HL-60 (cell line): ENCODE measurements at regions not wholly inside any gene's neighbourhood (a gene's known extent, or its start where the extent isn't known, plus 50 kb on each side); places are given as distances from the start of the nearest gene placed in this dataset.

Source experiments
- DNase-seq, 2 experiments: peaks; one replicate each; pipeline ENCODE4 v3.0.0-alpha.2; 2010 to 2020; ENCODE audit warnings: low read depth in 1 of 2, low spot score in 1 of 2
- H3K27ac ChIP-seq: fragments of 250-450 bp; sonication (Bioruptor Pico); replicated peaks from 2 replicates; pipeline ENCODE4 v1.5.1; 2020; ENCODE audit warnings: mild to moderate bottlenecking, moderate library complexity
- H3K27me3 ChIP-seq: fragments of 250-450 bp; sonication (Bioruptor Pico); 2 replicates; pipeline ENCODE4 v1.5.1; 2021; ENCODE audit warnings: mild to moderate bottlenecking, moderate library complexity; ENCODE audit not compliant: insufficient read depth, poor library complexity, severe bottlenecking
- H3K4me3 ChIP-seq: replicated peaks from 2 replicates; pipeline ENCODE4 v1.5.1; 2011; ENCODE audit warnings: mild to moderate bottlenecking, control low read depth, low read length; ENCODE audit not compliant: insufficient read depth
- CTCF ChIP-seq: IDR thresholded peaks from one replicate; pipeline ENCODE4 v1.5.1; 2011; ENCODE audit warnings: low read length, control low read depth, inconsistent platforms; ENCODE audit not compliant: insufficient read depth
- GABPA ChIP-seq: IDR thresholded peaks from 2 replicates; pipeline ENCODE4 v1.6.1; 2012; ENCODE audit warnings: low read depth
- POLR2AphosphoS5 ChIP-seq: IDR thresholded peaks from 2 replicates; pipeline ENCODE4 v1.6.1; 2012; ENCODE audit warnings: low read depth
- SPI1 ChIP-seq: IDR thresholded peaks from 2 replicates; pipeline ENCODE4 v1.6.1; 2012; ENCODE audit warnings: low read depth, mild to moderate bottlenecking, borderline replicate concordance
- TF ChIP-seq, protein P1 (sequence below): IDR thresholded peaks from 2 replicates; pipeline ENCODE4 v1.6.1; 2012; ENCODE audit warnings: low read depth; ENCODE audit not compliant: insufficient replicate concordance

DNA sequence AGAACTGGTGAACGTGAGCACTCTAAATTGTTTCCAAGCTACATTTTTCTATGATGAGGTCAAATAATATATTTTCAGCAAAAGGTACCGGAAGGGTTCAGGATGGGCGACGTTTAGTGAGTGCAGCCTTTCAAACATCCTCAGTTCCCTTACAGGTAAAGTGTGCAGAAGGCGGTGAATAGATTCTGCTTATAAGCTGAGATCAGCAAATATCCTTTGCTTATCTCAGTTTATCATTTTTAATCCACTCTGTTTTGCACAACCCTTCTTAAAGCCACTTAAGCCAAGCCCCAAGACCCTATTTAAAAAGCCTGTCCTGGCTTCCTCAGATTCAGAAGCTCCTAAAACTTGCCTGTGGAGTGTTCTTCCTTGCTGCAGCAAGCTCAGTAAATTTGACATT, 103.1 kb upstream of the DGKB start:
- TF ChIP-seq POLR2AphosphoS5: no peak
- no peak for TF ChIP-seq SPI1
- no peak overlapping the region for H3K27ac ChIP-seq
- DNase-seq: no peak

DNA sequence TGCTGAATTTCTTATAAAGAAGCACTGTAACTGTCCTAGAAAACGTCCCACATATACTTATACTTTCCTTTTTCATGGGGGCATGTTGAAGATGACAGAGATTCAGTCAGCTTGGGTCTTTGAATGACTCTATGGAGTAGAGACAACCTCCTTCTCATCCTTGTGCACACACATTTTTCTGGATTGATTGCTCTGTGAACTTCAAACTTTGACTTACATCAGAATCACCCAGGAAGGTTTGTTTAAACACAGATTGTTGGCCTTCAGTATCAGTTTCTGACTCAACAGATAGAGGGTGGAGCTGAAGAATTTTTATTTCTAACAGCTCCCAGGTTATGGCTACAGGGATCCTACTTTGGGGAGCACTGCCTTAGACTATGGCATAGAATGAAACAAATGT, 97.6 kb upstream of the DGKB start:
- TF ChIP-seq GABPA: no peak
- TF ChIP-seq CTCF: no peak
- no peak for TF ChIP-seq POLR2AphosphoS5
- TF ChIP-seq, protein P1, sequence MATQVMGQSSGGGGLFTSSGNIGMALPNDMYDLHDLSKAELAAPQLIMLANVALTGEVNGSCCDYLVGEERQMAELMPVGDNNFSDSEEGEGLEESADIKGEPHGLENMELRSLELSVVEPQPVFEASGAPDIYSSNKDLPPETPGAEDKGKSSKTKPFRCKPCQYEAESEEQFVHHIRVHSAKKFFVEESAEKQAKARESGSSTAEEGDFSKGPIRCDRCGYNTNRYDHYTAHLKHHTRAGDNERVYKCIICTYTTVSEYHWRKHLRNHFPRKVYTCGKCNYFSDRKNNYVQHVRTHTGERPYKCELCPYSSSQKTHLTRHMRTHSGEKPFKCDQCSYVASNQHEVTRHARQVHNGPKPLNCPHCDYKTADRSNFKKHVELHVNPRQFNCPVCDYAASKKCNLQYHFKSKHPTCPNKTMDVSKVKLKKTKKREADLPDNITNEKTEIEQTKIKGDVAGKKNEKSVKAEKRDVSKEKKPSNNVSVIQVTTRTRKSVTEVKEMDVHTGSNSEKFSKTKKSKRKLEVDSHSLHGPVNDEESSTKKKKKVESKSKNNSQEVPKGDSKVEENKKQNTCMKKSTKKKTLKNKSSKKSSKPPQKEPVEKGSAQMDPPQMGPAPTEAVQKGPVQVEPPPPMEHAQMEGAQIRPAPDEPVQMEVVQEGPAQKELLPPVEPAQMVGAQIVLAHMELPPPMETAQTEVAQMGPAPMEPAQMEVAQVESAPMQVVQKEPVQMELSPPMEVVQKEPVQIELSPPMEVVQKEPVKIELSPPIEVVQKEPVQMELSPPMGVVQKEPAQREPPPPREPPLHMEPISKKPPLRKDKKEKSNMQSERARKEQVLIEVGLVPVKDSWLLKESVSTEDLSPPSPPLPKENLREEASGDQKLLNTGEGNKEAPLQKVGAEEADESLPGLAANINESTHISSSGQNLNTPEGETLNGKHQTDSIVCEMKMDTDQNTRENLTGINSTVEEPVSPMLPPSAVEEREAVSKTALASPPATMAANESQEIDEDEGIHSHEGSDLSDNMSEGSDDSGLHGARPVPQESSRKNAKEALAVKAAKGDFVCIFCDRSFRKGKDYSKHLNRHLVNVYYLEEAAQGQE: no peak
- no peak for TF ChIP-seq SPI1
- H3K27me3 ChIP-seq: no peaks in the 10 kb centered on the region
- H3K4me3 ChIP-seq: no peak overlapping the region
- H3K27ac ChIP-seq: peak overlapping the region; percentile 55; the same call in 1 of the 2 replicates
- DNase-seq: no peak

More for the DNA sequence above, 103.1 kb upstream of the DGKB start:
- H3K27me3 ChIP-seq: no peaks in the 10 kb centered on the region
- no peak overlapping the region for H3K4me3 ChIP-seq

DNA sequence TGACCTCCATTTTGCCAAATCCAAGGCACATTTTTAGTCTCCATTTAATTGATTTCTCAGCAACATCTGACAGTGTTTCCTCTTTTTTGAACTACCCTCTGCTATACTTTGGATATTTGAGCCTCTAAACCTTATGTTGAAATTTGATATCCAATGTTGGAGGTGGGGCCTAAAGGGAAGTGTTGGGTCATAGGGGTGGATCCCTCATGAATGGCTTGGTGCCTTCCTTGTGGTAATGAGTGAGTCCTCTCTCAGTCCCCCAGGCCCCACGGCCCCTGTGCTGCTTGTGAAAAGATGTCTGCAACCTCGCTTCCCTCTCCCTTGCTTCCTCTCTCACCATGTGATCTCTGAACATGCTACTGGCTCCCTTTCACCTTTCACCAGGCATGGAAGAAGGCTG, 96.8 kb upstream of the DGKB start:
- Histone ChIP-seq H3K27me3 (no peaks in the 10 kb centered on the region), H3K4me3 (no peak overlapping the region), H3K27ac (peak overlapping the region; percentile 55)
- DNase-seq: peak; percentile 14 to 70
- TF ChIP-seq GABPA: no peak
- TF ChIP-seq, protein P1: no peak
- TF ChIP-seq CTCF: no peak
- TF ChIP-seq POLR2AphosphoS5: no peak
- no peak for TF ChIP-seq SPI1

DNA sequence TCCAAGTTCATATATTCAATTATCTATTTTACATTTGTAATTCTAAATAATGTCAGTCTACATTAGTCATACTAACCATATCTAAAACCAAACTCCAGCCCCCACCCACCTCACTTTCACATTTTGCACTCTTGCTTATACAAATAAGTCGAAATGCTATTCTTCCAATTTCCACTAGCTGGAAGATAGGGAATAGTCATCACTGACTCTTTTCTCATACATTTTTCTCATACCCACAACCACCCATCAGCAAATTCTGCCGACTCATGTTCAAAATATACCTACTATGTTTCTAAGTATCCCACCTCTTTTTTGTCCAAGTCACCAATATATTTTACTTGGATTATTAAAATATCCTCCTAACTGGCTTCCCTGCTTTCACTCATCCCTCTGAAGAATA, 93.2 kb upstream of the DGKB start:
- no peak for DNase-seq
- TF ChIP-seq, protein P1: no peak
- TF ChIP-seq GABPA: no peak
- TF ChIP-seq CTCF: no peak
- no peak for TF ChIP-seq SPI1
- no peak for TF ChIP-seq POLR2AphosphoS5
- H3K27ac ChIP-seq: no peak overlapping the region

More for the DNA sequence above, 93.2 kb upstream of the DGKB start:
- Histone ChIP-seq H3K27me3 (no peaks in the 10 kb centered on the region), H3K4me3 (no peak overlapping the region)
